ENCODE measurements at regions not wholly inside any gene's neighbourhood (a gene's known extent, or its start where the extent isn't known, plus 50 kb on each side); places are given as distances from the start of the nearest gene placed in this dataset.

DNA sequence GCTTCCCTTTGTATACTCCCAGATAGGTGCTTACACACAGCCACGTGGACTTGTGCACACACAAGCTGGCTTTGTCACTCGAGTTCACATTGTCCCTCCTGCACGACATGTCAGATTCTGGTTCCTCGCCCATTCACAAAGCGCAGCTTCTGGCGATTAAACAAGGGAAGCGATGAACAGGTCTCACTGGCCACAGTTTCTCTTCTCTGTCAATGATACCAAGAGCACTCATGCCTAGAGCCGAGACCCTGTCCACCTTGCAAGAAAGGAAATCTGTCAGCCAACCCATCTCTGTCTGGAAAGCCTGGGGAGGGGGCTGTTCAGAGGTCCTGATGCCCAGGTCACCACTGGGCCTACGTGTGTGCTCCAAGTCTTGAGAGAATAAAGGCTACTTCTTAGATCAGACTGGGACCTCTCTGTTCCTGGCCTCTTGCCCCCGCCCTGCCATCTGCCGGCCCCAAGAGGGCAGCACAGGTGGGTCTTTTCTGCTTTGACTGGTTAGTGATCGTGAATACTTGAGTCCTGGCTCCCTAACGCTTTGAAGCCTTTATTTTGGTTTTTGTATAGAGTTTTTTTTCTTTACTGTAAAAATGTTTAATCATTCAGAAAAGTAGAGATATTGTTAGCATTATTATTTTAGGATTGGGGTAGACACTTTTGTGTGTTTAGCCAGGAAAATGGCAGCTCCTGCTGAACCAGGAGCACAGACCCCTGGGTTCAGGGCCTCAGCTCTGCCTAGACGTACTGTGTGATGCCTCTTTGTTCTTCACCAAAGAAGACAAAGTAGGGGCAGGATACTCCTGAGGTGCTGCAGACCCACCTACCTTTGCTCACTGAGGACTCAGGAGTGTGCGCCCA is 104.7 kb downstream of the MRM1 start:
- TF ChIP-seq, protein P1, sequence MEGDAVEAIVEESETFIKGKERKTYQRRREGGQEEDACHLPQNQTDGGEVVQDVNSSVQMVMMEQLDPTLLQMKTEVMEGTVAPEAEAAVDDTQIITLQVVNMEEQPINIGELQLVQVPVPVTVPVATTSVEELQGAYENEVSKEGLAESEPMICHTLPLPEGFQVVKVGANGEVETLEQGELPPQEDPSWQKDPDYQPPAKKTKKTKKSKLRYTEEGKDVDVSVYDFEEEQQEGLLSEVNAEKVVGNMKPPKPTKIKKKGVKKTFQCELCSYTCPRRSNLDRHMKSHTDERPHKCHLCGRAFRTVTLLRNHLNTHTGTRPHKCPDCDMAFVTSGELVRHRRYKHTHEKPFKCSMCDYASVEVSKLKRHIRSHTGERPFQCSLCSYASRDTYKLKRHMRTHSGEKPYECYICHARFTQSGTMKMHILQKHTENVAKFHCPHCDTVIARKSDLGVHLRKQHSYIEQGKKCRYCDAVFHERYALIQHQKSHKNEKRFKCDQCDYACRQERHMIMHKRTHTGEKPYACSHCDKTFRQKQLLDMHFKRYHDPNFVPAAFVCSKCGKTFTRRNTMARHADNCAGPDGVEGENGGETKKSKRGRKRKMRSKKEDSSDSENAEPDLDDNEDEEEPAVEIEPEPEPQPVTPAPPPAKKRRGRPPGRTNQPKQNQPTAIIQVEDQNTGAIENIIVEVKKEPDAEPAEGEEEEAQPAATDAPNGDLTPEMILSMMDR (IDR thresholded peaks at IDR 0.05; ENCODE audit: low read depth, low read length), result peak; percentile 86
- TF ChIP-seq, protein P2, sequence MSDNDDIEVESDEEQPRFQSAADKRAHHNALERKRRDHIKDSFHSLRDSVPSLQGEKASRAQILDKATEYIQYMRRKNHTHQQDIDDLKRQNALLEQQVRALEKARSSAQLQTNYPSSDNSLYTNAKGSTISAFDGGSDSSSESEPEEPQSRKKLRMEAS (IDR thresholded peaks at IDR 0.05; ENCODE audit: low read depth, low read length), result no peak
- TF ChIP-seq MYC (IDR thresholded peaks at IDR 0.05; ENCODE audit: low read depth, low read length) (no peak), POLR2A (IDR thresholded peaks at IDR 0.05; ENCODE audit: extremely low read depth, insufficient read length) (no peak)

All from NB4 (cell line).